DMS79 (cell line): ENCODE measurements at regions not wholly inside any gene's neighbourhood (a gene's known extent, or its start where the extent isn't known, plus 50 kb on each side); places are given as distances from the start of the nearest gene placed in this dataset.

Experiments
- DNase-seq: peaks from one replicate; lab custom pipeline; 2025; lab: John Stamatoyannopoulos, UW

GRCh38 chr5:61784341-61784740 is 452.3 kb downstream of the ZSWIM6 start:
- DNase-seq = no peak

DNA sequence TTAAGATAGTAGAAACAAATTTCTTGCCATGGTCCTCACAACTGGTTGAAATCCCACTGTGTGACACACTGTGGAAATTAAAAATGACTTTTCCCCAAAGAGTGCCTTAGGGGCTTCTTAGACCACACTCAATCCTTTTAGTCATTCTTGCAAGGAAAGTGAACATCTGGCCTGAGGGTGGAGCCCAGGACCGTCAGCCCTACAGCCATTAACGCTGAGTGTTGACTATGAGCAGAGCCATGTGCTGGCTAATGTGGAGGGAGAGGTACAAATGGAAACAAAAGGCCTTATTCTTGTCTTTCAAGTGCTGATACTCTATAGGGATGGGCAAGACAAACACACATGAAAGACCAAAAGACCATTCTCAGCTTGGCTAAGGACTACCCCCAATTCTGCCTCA is 456.5 kb downstream of the ZSWIM6 start:
- no peak for DNase-seq

- DNase-seq = no peak
Observed at GRCh38 chr5:61790007-61790406, 457.9 kb downstream of the ZSWIM6 start.

- no peak for DNase-seq
Observed at GRCh38 chr5:61790678-61791077, 458.6 kb downstream of the ZSWIM6 start.

GRCh38 chr5:61796773-61797172 is 464.7 kb downstream of the ZSWIM6 start:
- DNase-seq = no peak

DNA sequence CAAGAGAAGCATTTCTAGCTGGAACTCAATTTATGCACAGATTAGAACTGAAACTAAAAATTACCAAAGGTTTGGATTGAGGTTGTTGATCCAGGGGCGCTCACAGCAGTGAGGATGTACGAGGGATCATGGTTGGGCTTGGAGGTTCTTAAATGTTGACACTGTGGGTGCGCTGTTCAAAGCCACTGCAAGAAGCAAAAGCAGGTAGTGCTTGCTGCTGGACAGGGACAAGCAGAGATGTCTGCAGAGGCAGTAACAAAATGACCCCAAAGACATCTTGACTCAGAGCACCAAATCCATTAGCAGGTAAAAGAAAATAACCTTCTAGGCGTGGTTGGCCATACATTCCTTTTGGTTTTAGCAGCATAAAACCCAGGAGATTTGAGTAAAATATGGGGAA is 468.4 kb downstream of the ZSWIM6 start:
- no peak for DNase-seq

GRCh38 chr5:61801174-61801573 is 469.1 kb downstream of the ZSWIM6 start:
- no peak for DNase-seq

DNA sequence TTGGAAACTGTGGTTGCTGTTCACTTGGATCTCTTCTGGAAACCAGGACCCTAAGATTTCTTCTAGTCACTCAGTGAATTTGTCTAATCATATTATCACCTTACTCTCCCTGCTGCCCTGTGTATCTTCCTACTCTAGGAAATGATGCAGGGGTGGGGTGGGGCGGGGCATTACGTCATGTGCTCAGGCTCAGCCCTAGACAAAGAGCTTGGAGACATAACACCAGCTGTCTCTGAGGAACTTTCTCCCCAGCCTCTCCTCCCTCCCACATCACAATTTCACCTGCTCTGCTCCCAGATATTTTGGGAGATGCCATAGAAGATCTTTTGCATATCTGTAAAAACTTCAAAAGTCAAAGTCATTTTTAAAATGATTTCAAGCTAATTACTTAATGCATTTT is 470.4 kb downstream of the ZSWIM6 start:
- no peak for DNase-seq

GRCh38 chr5:61805101-61805500 is 473.0 kb downstream of the ZSWIM6 start:
- no peak for DNase-seq

DNA sequence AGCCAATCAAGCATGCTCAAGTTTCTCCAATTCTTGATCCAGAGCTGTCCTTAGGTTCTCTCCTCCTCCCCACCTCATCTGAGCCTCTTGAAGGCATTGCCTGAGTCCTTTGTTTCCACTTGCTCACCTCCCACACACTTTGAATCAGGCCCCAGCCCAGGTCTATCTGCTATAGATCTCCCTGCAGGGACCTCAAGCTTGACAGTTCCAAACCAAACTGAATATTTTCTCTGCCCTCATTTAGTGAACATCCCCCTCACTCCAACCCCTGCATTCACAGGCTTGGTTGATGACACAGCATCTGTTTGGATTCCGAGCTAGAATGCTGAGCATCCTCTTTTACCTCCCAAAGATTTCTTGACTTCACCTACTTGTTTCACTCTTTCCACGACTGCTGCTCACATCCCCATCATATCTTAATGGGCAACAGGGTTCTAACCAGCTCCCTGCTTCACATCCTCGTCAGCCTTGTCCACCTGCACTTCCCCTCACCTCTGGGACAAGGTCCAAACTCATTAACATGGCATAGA is 474.5 kb downstream of the ZSWIM6 start:
- no peak for DNase-seq

DNA sequence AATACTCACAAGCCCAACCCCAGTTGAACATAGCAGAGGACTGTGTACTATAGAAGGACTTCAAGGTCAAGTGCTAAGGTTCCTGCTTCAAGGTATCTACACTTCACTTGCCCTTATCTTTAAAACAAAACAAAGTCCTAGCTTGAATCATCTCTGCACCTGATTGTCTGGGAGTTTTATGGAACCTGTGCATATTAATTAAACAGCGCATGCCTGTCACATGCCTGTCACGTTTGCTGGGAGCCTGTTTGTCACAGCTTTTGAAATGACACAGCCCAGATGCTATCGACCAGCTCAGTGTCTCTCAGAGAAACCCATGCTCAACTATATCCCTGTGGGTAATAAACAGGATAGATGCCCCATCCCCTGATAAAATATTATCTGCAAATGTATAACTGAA is 476.0 kb downstream of the ZSWIM6 start:
- no peak for DNase-seq

- DNase-seq = no peak
Observed at GRCh38 chr5:61808909-61809308, 476.9 kb downstream of the ZSWIM6 start.

GRCh38 chr5:61809651-61810050 is 477.6 kb downstream of the ZSWIM6 start:
- peak; percentile 68 for DNase-seq

- no peak for DNase-seq
Observed at GRCh38 chr5:61811052-61811451, 479.0 kb downstream of the ZSWIM6 start.

GRCh38 chr5:61813361-61813760 is 481.3 kb downstream of the ZSWIM6 start:
- no peak for DNase-seq

GRCh38 chr5:61815339-61815738 is 483.3 kb downstream of the ZSWIM6 start:
- DNase-seq = no peak

DNA sequence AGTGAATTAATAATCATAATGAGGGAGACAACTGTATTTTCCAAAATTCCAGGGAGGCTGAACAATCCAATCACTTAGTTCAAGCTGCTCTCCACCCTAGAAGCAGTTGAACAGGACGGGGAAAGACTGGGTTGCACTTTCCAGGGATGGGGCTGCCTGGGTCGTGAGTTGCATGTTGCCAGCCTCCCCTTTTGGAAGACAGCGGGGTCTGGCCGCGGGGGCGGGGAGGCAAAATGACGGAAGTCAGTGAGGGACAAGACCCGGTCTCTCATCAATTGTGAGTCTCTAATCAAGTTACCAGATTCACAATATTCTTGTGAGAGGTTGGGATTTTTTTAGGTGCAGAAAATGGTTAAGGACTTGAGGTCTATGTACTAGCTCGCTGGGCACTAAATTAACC is 484.1 kb downstream of the ZSWIM6 start:
- DNase-seq = no peak

DNA sequence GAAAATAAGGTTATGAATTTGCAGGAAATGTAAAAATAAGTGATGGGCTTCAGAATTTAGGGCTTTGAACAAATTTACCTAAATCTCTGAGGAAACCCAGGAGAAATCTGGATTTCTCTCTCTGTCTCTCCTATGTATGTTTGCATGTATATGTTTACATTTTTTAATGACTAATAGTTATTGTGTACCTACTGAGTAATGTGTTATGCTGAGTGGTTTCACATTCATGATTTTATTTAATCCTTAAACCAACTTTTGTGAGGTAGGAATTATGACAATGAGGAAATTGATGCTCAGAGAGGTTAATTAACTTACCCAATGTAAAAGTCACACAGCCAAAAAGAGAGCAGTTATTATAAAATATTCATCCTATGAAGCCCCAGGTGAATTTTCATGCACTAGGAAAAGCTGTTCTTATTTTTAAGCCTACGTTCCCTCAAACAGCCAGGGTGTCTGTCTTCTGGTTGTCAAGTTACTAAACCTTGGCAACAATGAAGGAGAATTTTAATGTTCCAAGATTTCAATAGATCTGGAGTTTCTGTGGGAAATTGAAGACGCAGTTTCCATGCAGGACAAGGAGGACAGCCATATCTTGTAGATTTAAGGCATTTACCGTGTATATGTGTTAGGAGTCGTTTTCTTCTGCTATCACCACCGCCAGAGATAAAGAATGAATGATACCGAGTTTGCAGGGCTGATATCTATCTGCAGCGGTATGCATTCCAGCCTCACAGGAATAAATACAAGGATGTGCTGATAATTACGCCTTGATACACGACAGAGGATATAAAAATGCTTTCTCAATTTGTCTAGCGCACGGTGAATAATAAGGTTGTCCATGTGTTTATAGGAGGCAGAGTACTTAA is 484.8 kb downstream of the ZSWIM6 start:
- DNase-seq = no peak

DNA sequence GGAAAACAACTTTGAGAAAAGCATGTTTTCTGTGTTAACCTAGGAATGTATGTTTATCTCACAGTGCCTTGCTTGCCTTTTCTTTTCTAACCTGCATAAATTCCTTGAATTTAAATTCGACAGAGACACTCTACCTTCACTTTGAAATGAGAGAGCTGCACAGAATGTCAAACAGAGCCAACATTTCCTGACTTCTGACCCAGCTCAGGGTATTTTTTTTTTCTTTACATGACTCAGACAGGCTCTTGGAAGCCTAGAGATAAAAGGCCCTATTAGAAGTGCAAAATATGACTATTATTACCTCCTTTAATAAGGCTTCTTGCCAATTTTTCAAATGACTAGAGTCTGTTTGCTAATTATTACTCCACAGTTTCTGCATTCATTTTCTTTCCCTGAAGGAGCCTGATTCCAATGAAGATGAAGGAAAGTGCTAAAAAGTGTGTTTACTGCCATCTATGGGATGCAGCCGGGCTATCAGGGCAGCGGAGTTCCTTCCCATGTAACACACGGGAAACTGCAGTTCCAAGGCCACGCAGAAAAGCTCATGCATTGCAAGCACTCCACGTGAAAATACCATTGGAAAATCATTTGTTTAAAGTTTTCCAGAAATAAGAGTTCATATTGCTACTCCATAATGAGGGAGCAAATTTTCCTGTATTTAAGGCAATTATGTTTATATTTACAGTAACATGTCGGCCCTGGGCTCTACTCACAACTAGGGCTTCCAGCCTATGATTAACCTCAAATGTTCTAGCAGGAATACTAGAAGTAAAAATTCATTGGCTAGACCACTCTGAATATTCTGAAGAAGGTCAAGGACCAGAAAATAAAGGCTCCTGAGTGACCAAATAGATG is 485.6 kb downstream of the ZSWIM6 start:
- DNase-seq = no peak

DNA sequence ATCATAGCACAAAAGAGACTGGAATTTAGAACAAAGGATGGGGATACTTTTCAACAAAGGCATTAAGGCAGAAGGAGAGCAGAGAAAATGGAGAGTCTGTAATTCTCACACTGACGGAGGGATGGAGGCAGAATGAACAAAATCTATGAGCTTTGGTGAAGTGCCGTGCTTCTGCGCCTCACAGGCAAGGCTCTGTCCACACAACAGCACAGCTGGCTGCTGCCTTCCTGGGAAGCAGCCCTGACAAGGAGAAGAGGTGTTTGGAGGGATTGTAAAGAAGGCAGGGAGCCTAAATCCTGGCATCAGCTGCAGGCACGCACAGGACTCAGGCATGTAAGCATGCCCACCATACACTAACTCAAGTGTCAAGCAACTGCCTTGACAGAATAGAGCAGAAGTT is 485.2 kb upstream of the KIF2A start:
- DNase-seq = no peak

GRCh38 chr5:61821561-61821960 is 484.4 kb upstream of the KIF2A start:
- DNase-seq = no peak

DNA sequence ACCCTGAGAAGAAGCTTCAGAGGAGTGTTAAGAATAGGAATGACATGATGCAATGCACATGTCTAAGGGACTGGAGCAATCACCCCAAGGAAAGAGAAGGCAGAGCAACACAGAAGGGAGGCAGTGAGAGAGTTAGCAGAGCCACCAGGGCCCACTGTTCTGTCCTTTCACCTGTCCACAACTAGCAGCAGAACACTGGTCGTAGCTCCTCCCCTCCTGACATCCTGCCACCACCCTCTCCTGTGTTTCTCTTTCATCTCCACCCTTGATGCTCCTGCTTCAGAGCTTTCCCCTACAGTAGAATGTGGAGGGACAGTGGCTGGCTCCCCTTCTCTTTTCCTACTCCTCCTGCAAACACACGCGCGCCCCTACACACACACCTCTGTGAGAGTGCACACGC is 483.4 kb upstream of the KIF2A start:
- no peak for DNase-seq

DNA sequence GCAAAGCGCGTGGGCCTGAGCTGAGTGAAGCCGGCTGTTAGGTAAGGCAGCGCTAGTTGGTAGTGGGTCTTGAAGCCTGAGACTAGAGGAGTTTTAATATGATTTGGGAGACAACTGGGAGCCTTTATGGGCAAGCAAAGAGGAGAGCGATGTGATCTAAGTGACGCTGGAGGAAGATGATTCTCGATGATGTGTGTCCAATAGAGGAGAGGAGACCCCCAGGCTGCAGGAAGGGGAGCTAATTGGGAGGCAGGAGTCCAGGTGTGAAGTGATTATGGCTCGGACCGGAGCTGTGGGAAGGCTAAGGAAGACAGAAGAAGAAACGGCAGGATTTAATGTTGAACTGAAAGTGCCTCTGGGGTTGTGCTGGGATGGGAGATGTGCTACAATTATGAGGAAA is 482.9 kb upstream of the KIF2A start:
- DNase-seq = no peak
